ENCODE measurements at regions not wholly inside any gene's neighbourhood (a gene's known extent, or its start where the extent isn't known, plus 50 kb on each side); places are given as distances from the start of the nearest gene placed in this dataset.
"Not testable (repeated sequence)": the region's sequence is repeated elsewhere in the genome, so short reads cannot be mapped to it uniquely, and the experiment has no call there.

- Mint-ChIP-seq H3K36me3 (no peaks in the 10 kb centered on the region), H3K4me3 (no peak overlapping the region), H3K27me3 (peaks cover 12% of the 10 kb centered on the region), H3K27ac (no peak overlapping the region), H3K4me1 (no peaks in the 10 kb centered on the region), H3K9me3 (no peaks in the 10 kb centered on the region)
- DNase-seq: no peak
Observed at GRCh38 chr15:79682851-79683288, 213.9 kb downstream of the MTHFS start.

GRCh38 chr15:79689030-79689429 lies 207.8 kb downstream of the MTHFS start:
- Mint-ChIP-seq H3K27ac (no peak overlapping the region), H3K4me3 (no peak overlapping the region), H3K27me3 (peaks cover 19% of the 10 kb centered on the region), H3K4me1 (no peaks in the 10 kb centered on the region), H3K9me3 (no peaks in the 10 kb centered on the region), H3K36me3 (no peaks in the 10 kb centered on the region)
- no peak for DNase-seq

DNA sequence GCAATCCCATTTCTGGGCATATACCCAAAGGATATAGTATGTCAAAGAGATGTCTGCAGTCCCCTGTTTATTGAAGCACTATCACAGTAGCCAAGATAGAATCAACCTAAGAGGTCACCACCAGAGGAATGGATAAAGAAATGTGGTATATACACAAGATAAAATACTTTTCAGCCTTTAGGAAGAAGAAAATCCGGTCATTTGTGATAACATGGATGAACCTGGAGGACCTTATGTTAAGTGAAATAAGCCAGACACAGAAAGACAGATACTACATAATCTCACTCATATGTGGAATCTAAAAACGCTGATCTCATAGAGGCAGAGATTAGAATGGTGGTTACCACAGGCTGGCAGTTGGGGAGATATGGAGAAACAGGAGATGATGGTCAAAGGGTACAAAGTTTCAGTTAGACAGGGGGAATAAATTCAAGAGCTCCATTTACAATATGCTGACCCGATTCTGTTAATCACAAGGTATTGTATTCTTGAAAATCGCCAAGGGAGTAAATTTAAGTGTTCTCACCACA lies 195.8 kb downstream of the MTHFS start:
- H3K27ac Mint-ChIP-seq: no peak overlapping the region
- H3K27me3 Mint-ChIP-seq: peaks cover 11% of the 10 kb centered on the region
- no peaks in the 10 kb centered on the region for H3K9me3 Mint-ChIP-seq
- no peaks in the 10 kb centered on the region for H3K36me3 Mint-ChIP-seq
- H3K4me3 Mint-ChIP-seq: no peak overlapping the region
- no peaks in the 10 kb centered on the region for H3K4me1 Mint-ChIP-seq
- no peak for DNase-seq

GRCh38 chr15:79702621-79703020 lies 194.2 kb downstream of the MTHFS start:
- Mint-ChIP-seq H3K27ac (no peak overlapping the region), H3K4me1 (no peaks in the 10 kb centered on the region), H3K9me3 (no peaks in the 10 kb centered on the region), H3K4me3 (no peak overlapping the region), H3K27me3 (peaks cover 14% of the 10 kb centered on the region), H3K36me3 (no peaks in the 10 kb centered on the region)
- no peak for DNase-seq

- H3K36me3 Mint-ChIP-seq: no peaks in the 10 kb centered on the region
- no peak overlapping the region for H3K27ac Mint-ChIP-seq
- no peaks in the 10 kb centered on the region for H3K9me3 Mint-ChIP-seq
- H3K4me3 Mint-ChIP-seq: no peak overlapping the region
- peaks cover 17% of the 10 kb centered on the region for H3K27me3 Mint-ChIP-seq
- no peak for DNase-seq
- H3K4me1 Mint-ChIP-seq: no peaks in the 10 kb centered on the region
Observed at GRCh38 chr15:79721256-79721655, 175.6 kb downstream of the MTHFS start.

GRCh38 chr15:79724312-79724711 lies 172.5 kb downstream of the MTHFS start:
- H3K27me3 Mint-ChIP-seq: peaks cover 34% of the 10 kb centered on the region
- DNase-seq: no peak
- H3K27ac Mint-ChIP-seq: no peak overlapping the region
- H3K9me3 Mint-ChIP-seq: no peaks in the 10 kb centered on the region
- no peak overlapping the region for H3K4me3 Mint-ChIP-seq
- no peaks in the 10 kb centered on the region for H3K4me1 Mint-ChIP-seq
- H3K36me3 Mint-ChIP-seq: no peaks in the 10 kb centered on the region

GRCh38 chr15:79724804-79725203 lies 172.0 kb downstream of the MTHFS start:
- no peak for DNase-seq
- no peak overlapping the region for H3K27ac Mint-ChIP-seq
- no peaks in the 10 kb centered on the region for H3K36me3 Mint-ChIP-seq
- no peaks in the 10 kb centered on the region for H3K4me1 Mint-ChIP-seq
- no peak overlapping the region for H3K4me3 Mint-ChIP-seq
- no peaks in the 10 kb centered on the region for H3K9me3 Mint-ChIP-seq
- H3K27me3 Mint-ChIP-seq: peaks cover 38% of the 10 kb centered on the region

DNA sequence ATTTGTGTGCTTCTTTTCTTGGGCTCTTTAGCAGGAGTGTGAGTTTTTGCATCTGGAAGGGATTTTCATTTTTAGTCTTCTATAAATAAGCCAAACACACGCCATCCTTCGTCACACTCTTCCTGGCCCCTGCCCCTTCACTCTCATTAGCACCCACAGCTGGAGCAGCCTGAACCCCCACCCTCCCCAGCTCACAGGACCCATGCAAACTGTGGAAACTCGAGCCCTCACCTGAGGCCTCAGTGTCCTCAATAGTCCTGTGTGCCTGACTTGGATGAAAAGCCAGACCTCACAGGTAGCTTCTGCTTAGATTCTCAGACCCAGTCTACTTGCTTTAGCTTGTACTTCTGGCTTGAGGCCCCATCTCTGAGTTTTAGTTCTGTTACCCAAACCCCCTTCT lies 167.9 kb downstream of the MTHFS start:
- DNase-seq: no peak
- no peaks in the 10 kb centered on the region for H3K4me1 Mint-ChIP-seq
- H3K27me3 Mint-ChIP-seq: peaks cover 35% of the 10 kb centered on the region
- no peak overlapping the region for H3K4me3 Mint-ChIP-seq
- H3K36me3 Mint-ChIP-seq: no peaks in the 10 kb centered on the region
- no peak overlapping the region for H3K27ac Mint-ChIP-seq
- H3K9me3 Mint-ChIP-seq: no peaks in the 10 kb centered on the region

GRCh38 chr15:79736435-79737000 lies 160.3 kb downstream of the MTHFS start:
- no peak overlapping the region for H3K4me3 Mint-ChIP-seq

GRCh38 chr15:79738143-79738542 lies 158.7 kb downstream of the MTHFS start:
- H3K27me3 Mint-ChIP-seq: peaks cover 4% of the 10 kb centered on the region
- H3K9me3 Mint-ChIP-seq: peaks cover 4% of the 10 kb centered on the region
- DNase-seq: no peak
- H3K4me3 Mint-ChIP-seq: no peak overlapping the region
- H3K36me3 Mint-ChIP-seq: no peaks in the 10 kb centered on the region
- H3K27ac Mint-ChIP-seq: no peak overlapping the region
- no peaks in the 10 kb centered on the region for H3K4me1 Mint-ChIP-seq

More at GRCh38 chr15:79736435-79737000, 160.3 kb downstream of the MTHFS start:
- Mint-ChIP-seq H3K27ac (no peak overlapping the region), H3K9me3 (peaks cover 4% of the 10 kb centered on the region), H3K36me3 (no peaks in the 10 kb centered on the region), H3K27me3 (peaks cover 7% of the 10 kb centered on the region), H3K4me1 (no peaks in the 10 kb centered on the region)
- no peak for DNase-seq

DNA sequence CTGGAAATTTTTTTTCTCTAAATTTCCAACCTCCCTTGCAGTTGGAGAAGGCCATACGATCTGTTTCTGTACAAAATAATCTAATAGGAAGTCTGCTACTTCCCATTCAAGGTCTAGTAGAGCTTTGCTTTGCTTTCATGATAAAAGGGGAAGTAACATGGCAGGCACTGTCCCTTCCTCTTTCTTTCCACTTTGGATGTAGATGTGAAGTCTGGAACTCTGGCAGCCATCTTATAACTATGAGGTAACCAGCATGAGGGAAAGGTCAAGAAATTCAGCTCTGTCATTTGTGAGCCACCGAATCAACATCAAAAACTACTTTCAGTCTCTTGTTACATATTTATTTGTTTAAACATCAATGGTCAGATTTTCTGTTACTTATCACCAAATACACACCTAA lies 156.3 kb downstream of the MTHFS start:
- DNase-seq: no peak
- Mint-ChIP-seq H3K27ac (no peak overlapping the region), H3K4me1 (no peaks in the 10 kb centered on the region), H3K27me3 (no peaks in the 10 kb centered on the region), H3K4me3 (no peak overlapping the region), H3K9me3 (peaks cover 4% of the 10 kb centered on the region), H3K36me3 (no peaks in the 10 kb centered on the region)

DNA sequence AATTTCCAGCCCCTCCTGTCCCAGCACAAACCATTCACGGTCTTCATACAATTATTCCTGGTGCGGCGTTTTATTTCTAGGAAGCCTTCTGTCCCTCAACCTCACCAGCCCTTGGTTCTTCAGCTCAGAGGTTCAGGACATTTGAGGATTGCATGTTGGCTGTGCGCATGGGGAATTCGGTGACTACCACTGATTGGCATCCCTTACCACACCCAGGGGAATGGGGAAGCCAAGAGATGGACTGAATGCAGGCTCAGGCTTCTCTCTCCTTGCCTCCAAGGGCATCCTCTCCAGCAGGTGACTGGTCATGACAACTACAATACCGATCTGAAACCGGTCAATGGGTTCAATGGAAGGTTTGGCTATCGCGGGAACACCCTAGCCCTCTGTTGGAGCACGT lies 153.8 kb downstream of the MTHFS start:
- Mint-ChIP-seq H3K9me3 (peaks cover 4% of the 10 kb centered on the region), H3K27me3 (no peaks in the 10 kb centered on the region), H3K4me1 (no peaks in the 10 kb centered on the region), H3K27ac (no peak overlapping the region), H3K4me3 (no peak overlapping the region), H3K36me3 (no peaks in the 10 kb centered on the region)
- no peak for DNase-seq

- peak overlapping the region; percentile 16 for H3K27ac Mint-ChIP-seq
- DNase-seq, H3K4me3 Mint-ChIP-seq, H3K9me3 Mint-ChIP-seq, H3K27me3 Mint-ChIP-seq, H3K4me1 Mint-ChIP-seq, H3K36me3 Mint-ChIP-seq: not testable (repeated sequence)
Observed at GRCh38 chr15:79744485-79744884, 152.3 kb downstream of the MTHFS start.

GRCh38 chr15:79756365-79756764 lies 140.4 kb downstream of the MTHFS start:
- H3K27me3 Mint-ChIP-seq: peaks cover 12% of the 10 kb centered on the region
- H3K9me3 Mint-ChIP-seq: peaks cover 5% of the 10 kb centered on the region
- no peaks in the 10 kb centered on the region for H3K4me1 Mint-ChIP-seq
- H3K36me3 Mint-ChIP-seq: no peaks in the 10 kb centered on the region
- no peak for DNase-seq
- H3K27ac Mint-ChIP-seq: no peak overlapping the region
- no peak overlapping the region for H3K4me3 Mint-ChIP-seq

- Mint-ChIP-seq H3K27ac (no peak overlapping the region), H3K4me1 (no peaks in the 10 kb centered on the region), H3K36me3 (no peaks in the 10 kb centered on the region), H3K4me3 (no peak overlapping the region), H3K27me3 (peaks cover 29% of the 10 kb centered on the region), H3K9me3 (peaks cover 12% of the 10 kb centered on the region)
- no peak for DNase-seq
Observed at GRCh38 chr15:79765081-79765480, 131.7 kb downstream of the MTHFS start.

DNA sequence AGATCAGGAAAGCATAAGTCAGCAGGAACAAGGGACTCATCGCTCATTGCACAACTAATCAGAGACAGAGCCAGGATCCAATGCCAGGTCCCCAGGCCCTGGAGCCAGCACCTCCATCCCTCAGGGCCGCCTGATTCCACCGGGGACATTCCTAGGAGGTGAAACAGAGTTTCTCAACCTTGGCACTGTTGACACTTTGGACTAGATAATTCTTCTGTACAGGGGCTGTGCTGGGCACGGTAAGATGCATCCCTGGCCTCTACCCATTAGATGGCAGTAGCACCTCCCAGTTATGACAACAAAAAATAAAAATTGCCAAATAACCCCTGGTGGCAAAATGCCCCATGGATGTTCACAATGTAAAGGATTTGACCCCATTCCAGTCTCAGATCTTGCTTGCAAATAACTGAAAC lies 127.7 kb downstream of the MTHFS start:
- Mint-ChIP-seq H3K27ac (no peak overlapping the region), H3K36me3 (no peaks in the 10 kb centered on the region), H3K9me3 (peaks cover 3% of the 10 kb centered on the region), H3K4me1 (no peaks in the 10 kb centered on the region), H3K27me3 (peaks cover 18% of the 10 kb centered on the region), H3K4me3 (no peak overlapping the region)
- DNase-seq: no peak
